HG02885 (cell line): ENCODE measurements at regions not wholly inside any gene's neighbourhood (a gene's known extent, or its start where the extent isn't known, plus 50 kb on each side); places are given as distances from the start of the nearest gene placed in this dataset.

ENCODE experiments used
- ATAC-seq: cut with Tn5 transposase; IDR thresholded peaks from one replicate; pipeline ENCODE4 v1.9.1; 2021; ENCODE audit warnings: mild to moderate bottlenecking; ENCODE audit not compliant: unreplicated experiment, poor library complexity

GRCh38 chr9:107969141-107969540, 479.6 kb upstream of the KLF4 start:
- no peak for ATAC-seq

- ATAC-seq: no peak
Measured at GRCh38 chr9:107963246-107963645, 473.7 kb upstream of the KLF4 start.

GRCh38 chr9:107960916-107961315, 471.3 kb upstream of the KLF4 start:
- no peak for ATAC-seq

GRCh38 chr9:107954312-107954711, 464.7 kb upstream of the KLF4 start:
- ATAC-seq: no peak

- ATAC-seq: no peak
Measured at GRCh38 chr9:107953556-107954125, 464.1 kb upstream of the KLF4 start.

GRCh38 chr9:107952773-107953172, 463.2 kb upstream of the KLF4 start:
- no peak for ATAC-seq

GRCh38 chr9:107951511-107951910, 461.9 kb upstream of the KLF4 start:
- ATAC-seq: no peak

GRCh38 chr9:107949061-107949460, 459.5 kb upstream of the KLF4 start:
- no peak for ATAC-seq

- ATAC-seq: no peak
Measured at GRCh38 chr9:107948601-107949000, 459.0 kb upstream of the KLF4 start.

- no peak for ATAC-seq
Measured at GRCh38 chr9:107948086-107948485, 458.5 kb upstream of the KLF4 start.

- ATAC-seq: no peak
Measured at GRCh38 chr9:107946364-107947141, 457.0 kb upstream of the KLF4 start.

GRCh38 chr9:107945961-107946360, 456.4 kb upstream of the KLF4 start:
- no peak for ATAC-seq

GRCh38 chr9:107945493-107945892, 455.9 kb upstream of the KLF4 start:
- no peak for ATAC-seq

- no peak for ATAC-seq
Measured at GRCh38 chr9:107944387-107944786, 454.8 kb upstream of the KLF4 start.

- ATAC-seq: no peak
Measured at GRCh38 chr9:107943901-107944300, 454.3 kb upstream of the KLF4 start.

GRCh38 chr9:107942856-107943255, 453.3 kb upstream of the KLF4 start:
- no peak for ATAC-seq

- no peak for ATAC-seq
Measured at GRCh38 chr9:107942291-107942690, 452.7 kb upstream of the KLF4 start.

- no peak for ATAC-seq
Measured at GRCh38 chr9:107940616-107941595, 451.3 kb upstream of the KLF4 start.

- ATAC-seq: no peak
Measured at GRCh38 chr9:107938801-107939386, 449.3 kb upstream of the KLF4 start.

- ATAC-seq: no peak
Measured at GRCh38 chr9:107935931-107936330, 446.4 kb upstream of the KLF4 start.

- no peak for ATAC-seq
Measured at GRCh38 chr9:107933516-107933915, 443.9 kb upstream of the KLF4 start.
